ENCODE measurements at regions not wholly inside any gene's neighbourhood (a gene's known extent, or its start where the extent isn't known, plus 50 kb on each side); places are given as distances from the start of the nearest gene placed in this dataset.

- ChIA-PET CTCF (interaction anchor here (1.2 kb wide), 1 partner anchor 526 kb away, joined by 3 read pairs; no protein-coding TSS in a partner anchor), POLR2A (no interaction called here)
- no peaks in the 10 kb centered on the region for H3K36me3 ChIP-seq (ENCODE audit: control insufficient read depth, insufficient read depth, low read length)
- no peak overlapping the region for H3K4me3 ChIP-seq (ENCODE audit: low read depth, low read length)
- TF ChIP-seq CTCF (IDR thresholded peaks at IDR 0.05; ENCODE audit: insufficient read depth, low read depth, low read length): no peak
- no peaks in the 10 kb centered on the region for H3K27me3 ChIP-seq (ENCODE audit: control insufficient read depth, insufficient read depth, low read length)
- no peak for DNase-seq (ENCODE audit: low read depth)
Observed at GRCh38 chr3:67854663-67855062, 200.3 kb upstream of the SUCLG2 start.

- Histone ChIP-seq H3K27me3 (ENCODE audit: control insufficient read depth, insufficient read depth, low read length) (no peaks in the 10 kb centered on the region), H3K36me3 (ENCODE audit: control insufficient read depth, insufficient read depth, low read length) (no peaks in the 10 kb centered on the region), H3K4me3 (ENCODE audit: low read depth, low read length) (no peak overlapping the region)
- DNase-seq (ENCODE audit: low read depth): no peak
- ChIA-PET POLR2A (no interaction called here), CTCF (interaction anchor here (0.7 to 0.8 kb wide), 2 partner anchors 9 to 11 kb away, joined by 3 read pairs; no protein-coding TSS in a partner anchor)
- TF ChIP-seq CTCF (IDR thresholded peaks at IDR 0.05; ENCODE audit: insufficient read depth, low read depth, low read length): no peak
Observed at GRCh38 chr3:67853520-67853919, 199.1 kb upstream of the SUCLG2 start.

- POLR2A ChIA-PET: no interaction called here
- Histone ChIP-seq H3K4me3 (ENCODE audit: low read depth, low read length) (no peak overlapping the region), H3K27me3 (ENCODE audit: control insufficient read depth, insufficient read depth, low read length) (no peaks in the 10 kb centered on the region), H3K36me3 (ENCODE audit: control insufficient read depth, insufficient read depth, low read length) (no peaks in the 10 kb centered on the region)
- CTCF ChIA-PET: no interaction called here
- TF ChIP-seq CTCF (IDR thresholded peaks at IDR 0.05; ENCODE audit: insufficient read depth, low read depth, low read length): no peak
- no peak for DNase-seq (ENCODE audit: low read depth)
Observed at GRCh38 chr3:67848299-67848698, 193.9 kb upstream of the SUCLG2 start.

- TF ChIP-seq CTCF (IDR thresholded peaks at IDR 0.05; ENCODE audit: insufficient read depth, low read depth, low read length): no peak
- Histone ChIP-seq H3K27me3 (ENCODE audit: control insufficient read depth, insufficient read depth, low read length) (no peaks in the 10 kb centered on the region), H3K4me3 (ENCODE audit: low read depth, low read length) (no peak overlapping the region), H3K36me3 (ENCODE audit: control insufficient read depth, insufficient read depth, low read length) (no peaks in the 10 kb centered on the region)
- POLR2A ChIA-PET: no interaction called here
- CTCF ChIA-PET: no interaction called here
- DNase-seq (ENCODE audit: low read depth): no peak
Observed at GRCh38 chr3:67846166-67846565, 191.8 kb upstream of the SUCLG2 start.

- no peaks in the 10 kb centered on the region for H3K27me3 ChIP-seq (ENCODE audit: control insufficient read depth, insufficient read depth, low read length)
- no peaks in the 10 kb centered on the region for H3K36me3 ChIP-seq (ENCODE audit: control insufficient read depth, insufficient read depth, low read length)
- no peak for DNase-seq (ENCODE audit: low read depth)
- ChIA-PET POLR2A (no interaction called here), CTCF (no interaction called here)
- H3K4me3 ChIP-seq (ENCODE audit: low read depth, low read length): no peak overlapping the region
- no peak for TF ChIP-seq CTCF (IDR thresholded peaks at IDR 0.05; ENCODE audit: insufficient read depth, low read depth, low read length)
Observed at GRCh38 chr3:67832817-67833216, 178.4 kb upstream of the SUCLG2 start.
